NB4 (cell line): ENCODE measurements at regions not wholly inside any gene's neighbourhood (a gene's known extent, or its start where the extent isn't known, plus 50 kb on each side); places are given as distances from the start of the nearest gene placed in this dataset.

ENCODE experiments used
- DNase-seq: peaks from one replicate; pipeline ENCODE4 v3.0.0; 2010; ENCODE audit warnings: low read depth
- H3K4me3 ChIP-seq: one replicate; pipeline ENCODE4 v1.5.1; 2011; ENCODE audit warnings: mild to moderate bottlenecking, low read depth, low read length, moderate library complexity
- CTCF ChIP-seq: IDR thresholded peaks from one replicate; pipeline ENCODE4 v1.5.1; 2012; ENCODE audit warnings: low read depth, low read length
- MAX ChIP-seq: IDR thresholded peaks from 2 replicates; pipeline ENCODE4 v1.6.1; 2011; ENCODE audit warnings: low read depth, low read length
- MYC ChIP-seq: IDR thresholded peaks from 2 replicates; pipeline ENCODE4 v1.6.1; 2011; ENCODE audit warnings: low read depth, low read length
- POLR2A ChIP-seq: IDR thresholded peaks from 2 replicates; pipeline ENCODE4 v1.6.1; 2011; ENCODE audit warnings: mild to moderate bottlenecking; ENCODE audit not compliant: insufficient read length; ENCODE audit errors: extremely low read depth

GRCh38 chr7:22052674-22053365 is 107.1 kb upstream of the CDCA7L start:
- no peak for TF ChIP-seq POLR2A
- TF ChIP-seq MAX, result no peak
- TF ChIP-seq CTCF, result no peak
- TF ChIP-seq MYC, result no peak
- no peak overlapping the region for H3K4me3 ChIP-seq
- no peak for DNase-seq

- DNase-seq, result no peak
- no peak overlapping the region for H3K4me3 ChIP-seq
- TF ChIP-seq MAX (no peak), MYC (no peak), CTCF (no peak), POLR2A (no peak)
Observed at GRCh38 chr7:22051886-22052673, 106.4 kb upstream of the CDCA7L start.

GRCh38 chr7:22049766-22050500 is 104.2 kb upstream of the CDCA7L start:
- H3K4me3 ChIP-seq, result no peak overlapping the region
- no peak for DNase-seq
- TF ChIP-seq POLR2A, result no peak
- TF ChIP-seq MAX, result no peak
- no peak for TF ChIP-seq CTCF
- TF ChIP-seq MYC, result no peak

- DNase-seq, result no peak
- TF ChIP-seq MYC (no peak), CTCF (no peak), POLR2A (no peak), MAX (no peak)
Observed at GRCh38 chr7:22043367-22043766, 97.7 kb upstream of the CDCA7L start.

GRCh38 chr7:22040923-22041595 is 95.4 kb upstream of the CDCA7L start:
- DNase-seq, result no peak
- TF ChIP-seq MYC (no peak), POLR2A (no peak), CTCF (no peak)

More at GRCh38 chr7:22043367-22043766, 97.7 kb upstream of the CDCA7L start:
- no peak overlapping the region for H3K4me3 ChIP-seq

More at GRCh38 chr7:22040923-22041595, 95.4 kb upstream of the CDCA7L start:
- H3K4me3 ChIP-seq, result no peak overlapping the region
